Gastrocnemius medialis (tissue), 4 donors: ENCODE measurements at regions not wholly inside any gene's neighbourhood (a gene's known extent, or its start where the extent isn't known, plus 50 kb on each side); places are given as distances from the start of the nearest gene placed in this dataset.

Experiments used
- POLR2A ChIP-seq, 2 donors: fragments of 450-650 bp; IDR thresholded peaks; one replicate each; pipeline ENCODE4 v1.6.1; 2017; ENCODE audit warnings: antibody characterized with exemption in 2 of 2, mild to moderate bottlenecking in 2 of 2, moderate library complexity in 2 of 2
- TF ChIP-seq, protein P1 (sequence below), 5 experiments: fragments of 450-650 bp in 3 of 5; fragments of 200-600 bp in 2 of 5; sonication (generic) in 2 of 5; IDR thresholded peaks in 4 of 5; conservative IDR thresholded peaks in 1 of 5; 1 replicate in 4 of 5; 2 replicates in 1 of 5; pipeline ENCODE4 v1.5.1; 2016 to 2019; ENCODE audit warnings: antibody characterized with exemption in 5 of 5, mild to moderate bottlenecking in 3 of 5, moderate library complexity in 3 of 5

DNA sequence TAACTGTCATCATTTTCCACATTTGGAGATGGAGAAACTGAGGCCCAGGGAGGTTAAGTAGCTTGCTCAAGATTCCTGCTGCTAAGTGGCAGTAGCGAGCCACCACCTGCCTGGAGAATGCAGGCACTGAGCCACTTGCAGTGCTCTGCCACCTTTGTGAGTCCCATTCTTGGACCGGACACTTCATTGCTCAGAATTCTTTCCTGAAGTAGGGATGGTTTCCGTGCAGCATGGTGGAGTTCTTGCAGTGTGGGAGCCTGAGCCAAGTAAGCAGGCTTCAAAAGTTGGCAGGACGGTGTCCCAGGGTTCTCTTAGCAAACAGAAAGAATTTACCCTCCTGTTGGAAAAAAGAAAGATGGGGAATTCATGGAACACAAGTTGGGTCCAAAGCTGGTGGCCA lies 115.0 kb upstream of the MMADHC start:
- TF ChIP-seq, protein P1, sequence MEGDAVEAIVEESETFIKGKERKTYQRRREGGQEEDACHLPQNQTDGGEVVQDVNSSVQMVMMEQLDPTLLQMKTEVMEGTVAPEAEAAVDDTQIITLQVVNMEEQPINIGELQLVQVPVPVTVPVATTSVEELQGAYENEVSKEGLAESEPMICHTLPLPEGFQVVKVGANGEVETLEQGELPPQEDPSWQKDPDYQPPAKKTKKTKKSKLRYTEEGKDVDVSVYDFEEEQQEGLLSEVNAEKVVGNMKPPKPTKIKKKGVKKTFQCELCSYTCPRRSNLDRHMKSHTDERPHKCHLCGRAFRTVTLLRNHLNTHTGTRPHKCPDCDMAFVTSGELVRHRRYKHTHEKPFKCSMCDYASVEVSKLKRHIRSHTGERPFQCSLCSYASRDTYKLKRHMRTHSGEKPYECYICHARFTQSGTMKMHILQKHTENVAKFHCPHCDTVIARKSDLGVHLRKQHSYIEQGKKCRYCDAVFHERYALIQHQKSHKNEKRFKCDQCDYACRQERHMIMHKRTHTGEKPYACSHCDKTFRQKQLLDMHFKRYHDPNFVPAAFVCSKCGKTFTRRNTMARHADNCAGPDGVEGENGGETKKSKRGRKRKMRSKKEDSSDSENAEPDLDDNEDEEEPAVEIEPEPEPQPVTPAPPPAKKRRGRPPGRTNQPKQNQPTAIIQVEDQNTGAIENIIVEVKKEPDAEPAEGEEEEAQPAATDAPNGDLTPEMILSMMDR (IDR thresholded peaks at IDR 0.05 in 4 of 5, conservative IDR thresholded peaks at IDR 0.05 in 1 of 5) = no peak
- no peak for TF ChIP-seq POLR2A (IDR thresholded peaks at IDR 0.05)
